ENCODE measurements at regions not wholly inside any gene's neighbourhood (a gene's known extent, or its start where the extent isn't known, plus 50 kb on each side); places are given as distances from the start of the nearest gene placed in this dataset.
A peak's percentile ranks its signal among the peaks of the same experiment; 100 is the strongest.

- no peak for DNase-seq (ENCODE audit: low spot score)
These were observed 461.7 kb upstream of the CADM1 start for GRCh38 chr11:115965767-115966504.

- DNase-seq (ENCODE audit: low spot score), result no peak
These were observed 459.9 kb upstream of the CADM1 start for GRCh38 chr11:115964091-115964490.

GRCh38 chr11:115963156-115963555, 458.9 kb upstream of the CADM1 start:
- DNase-seq (ENCODE audit: low spot score), result no peak

- DNase-seq (ENCODE audit: low spot score), result no peak
These were observed 457.2 kb upstream of the CADM1 start for GRCh38 chr11:115961159-115962003.

- DNase-seq (ENCODE audit: low spot score), result no peak
These were observed 454.9 kb upstream of the CADM1 start for GRCh38 chr11:115959081-115959486.

GRCh38 chr11:115958089-115959000, 454.1 kb upstream of the CADM1 start:
- no peak for DNase-seq (ENCODE audit: low spot score)

GRCh38 chr11:115955803-115956202, 451.6 kb upstream of the CADM1 start:
- DNase-seq (ENCODE audit: low spot score), result no peak

- DNase-seq (ENCODE audit: low spot score), result no peak
These were observed 446.4 kb upstream of the CADM1 start for GRCh38 chr11:115950660-115951059.

GRCh38 chr11:115944596-115944995, 440.4 kb upstream of the CADM1 start:
- DNase-seq (ENCODE audit: low spot score), result no peak

GRCh38 chr11:115942011-115942410, 437.8 kb upstream of the CADM1 start:
- no peak for DNase-seq (ENCODE audit: low spot score)

GRCh38 chr11:115941481-115941993, 437.3 kb upstream of the CADM1 start:
- peak; percentile 77 for DNase-seq (ENCODE audit: low spot score)

GRCh38 chr11:115941044-115941443, 436.8 kb upstream of the CADM1 start:
- DNase-seq (ENCODE audit: low spot score), result no peak

GRCh38 chr11:115939731-115940421, 435.7 kb upstream of the CADM1 start:
- DNase-seq (ENCODE audit: low spot score), result no peak

GRCh38 chr11:115939104-115939730, 435.0 kb upstream of the CADM1 start:
- no peak for DNase-seq (ENCODE audit: low spot score)

- DNase-seq (ENCODE audit: low spot score), result no peak
These were observed 429.3 kb upstream of the CADM1 start for GRCh38 chr11:115933564-115933963.

GRCh38 chr11:115931548-115932083, 427.4 kb upstream of the CADM1 start:
- no peak for DNase-seq (ENCODE audit: low spot score)

- peak; percentile 61 for DNase-seq (ENCODE audit: low spot score)
These were observed 426.8 kb upstream of the CADM1 start for GRCh38 chr11:115930886-115931547.

GRCh38 chr11:115930291-115930690, 426.1 kb upstream of the CADM1 start:
- peak; percentile 25 for DNase-seq (ENCODE audit: low spot score)

GRCh38 chr11:115929618-115930129, 425.5 kb upstream of the CADM1 start:
- DNase-seq (ENCODE audit: low spot score), result no peak

GRCh38 chr11:115928811-115929210, 424.6 kb upstream of the CADM1 start:
- DNase-seq (ENCODE audit: low spot score), result no peak
